ENCODE measurements at regions not wholly inside any gene's neighbourhood (a gene's known extent, or its start where the extent isn't known, plus 50 kb on each side); places are given as distances from the start of the nearest gene placed in this dataset.

DNA sequence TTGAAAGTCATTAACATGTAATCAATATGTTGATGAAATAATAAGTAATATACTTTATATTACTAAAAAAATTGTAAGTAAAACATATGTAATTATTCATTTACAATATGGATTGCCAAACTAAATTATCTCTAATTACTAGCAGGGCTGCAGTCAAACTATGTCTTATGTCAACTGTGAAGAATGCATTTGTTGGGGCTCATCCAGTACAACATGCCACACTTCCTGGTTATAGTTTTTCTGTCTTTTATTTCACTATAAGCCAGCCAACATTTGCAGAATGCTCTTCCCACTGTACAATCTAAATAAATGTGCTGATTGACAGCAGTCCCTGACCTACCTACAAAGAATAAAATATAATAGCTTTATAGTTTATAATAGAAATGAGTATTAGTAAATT, 975.4 kb upstream of the NDST4 start:
- TF ChIP-seq, protein P1, sequence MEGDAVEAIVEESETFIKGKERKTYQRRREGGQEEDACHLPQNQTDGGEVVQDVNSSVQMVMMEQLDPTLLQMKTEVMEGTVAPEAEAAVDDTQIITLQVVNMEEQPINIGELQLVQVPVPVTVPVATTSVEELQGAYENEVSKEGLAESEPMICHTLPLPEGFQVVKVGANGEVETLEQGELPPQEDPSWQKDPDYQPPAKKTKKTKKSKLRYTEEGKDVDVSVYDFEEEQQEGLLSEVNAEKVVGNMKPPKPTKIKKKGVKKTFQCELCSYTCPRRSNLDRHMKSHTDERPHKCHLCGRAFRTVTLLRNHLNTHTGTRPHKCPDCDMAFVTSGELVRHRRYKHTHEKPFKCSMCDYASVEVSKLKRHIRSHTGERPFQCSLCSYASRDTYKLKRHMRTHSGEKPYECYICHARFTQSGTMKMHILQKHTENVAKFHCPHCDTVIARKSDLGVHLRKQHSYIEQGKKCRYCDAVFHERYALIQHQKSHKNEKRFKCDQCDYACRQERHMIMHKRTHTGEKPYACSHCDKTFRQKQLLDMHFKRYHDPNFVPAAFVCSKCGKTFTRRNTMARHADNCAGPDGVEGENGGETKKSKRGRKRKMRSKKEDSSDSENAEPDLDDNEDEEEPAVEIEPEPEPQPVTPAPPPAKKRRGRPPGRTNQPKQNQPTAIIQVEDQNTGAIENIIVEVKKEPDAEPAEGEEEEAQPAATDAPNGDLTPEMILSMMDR (conservative IDR thresholded peaks at IDR 0.05 in 1 of 2, IDR thresholded peaks at IDR 0.05 in 1 of 2; ENCODE audit: extremely low read depth in 1 of 2, insufficient read depth in 1 of 2, low read depth in 1 of 2, low read length in 2 of 2) = no peak
- no peak for TF ChIP-seq EZH2 (IDR thresholded peaks at IDR 0.05; ENCODE audit: borderline replicate concordance, low read length)

Measured in mammary epithelial cell (primary cell).